CD4-positive, alpha-beta T cell treated with Interleukin-4 for 1 hour (primary cell): ENCODE measurements at regions not wholly inside any gene's neighbourhood (a gene's known extent, or its start where the extent isn't known, plus 50 kb on each side); places are given as distances from the start of the nearest gene placed in this dataset.
A peak's percentile ranks its signal among the peaks of the same experiment; 100 is the strongest.

Experiments
- DNase-seq, 2 donors: peaks; one replicate each; pipeline ENCODE4 v3.0.0-alpha.2; 2020 to 2022

- DNase-seq, result no peak
These were observed 157.1 kb downstream of the TLE1 start for GRCh38 chr9:81532251-81532650.

- DNase-seq, result no peak
These were observed 157.8 kb downstream of the TLE1 start for GRCh38 chr9:81531511-81531910.

- no peak for DNase-seq
These were observed 158.5 kb downstream of the TLE1 start for GRCh38 chr9:81530846-81531245.

GRCh38 chr9:81530310-81530810 is 159.0 kb downstream of the TLE1 start:
- DNase-seq, result no peak

DNA sequence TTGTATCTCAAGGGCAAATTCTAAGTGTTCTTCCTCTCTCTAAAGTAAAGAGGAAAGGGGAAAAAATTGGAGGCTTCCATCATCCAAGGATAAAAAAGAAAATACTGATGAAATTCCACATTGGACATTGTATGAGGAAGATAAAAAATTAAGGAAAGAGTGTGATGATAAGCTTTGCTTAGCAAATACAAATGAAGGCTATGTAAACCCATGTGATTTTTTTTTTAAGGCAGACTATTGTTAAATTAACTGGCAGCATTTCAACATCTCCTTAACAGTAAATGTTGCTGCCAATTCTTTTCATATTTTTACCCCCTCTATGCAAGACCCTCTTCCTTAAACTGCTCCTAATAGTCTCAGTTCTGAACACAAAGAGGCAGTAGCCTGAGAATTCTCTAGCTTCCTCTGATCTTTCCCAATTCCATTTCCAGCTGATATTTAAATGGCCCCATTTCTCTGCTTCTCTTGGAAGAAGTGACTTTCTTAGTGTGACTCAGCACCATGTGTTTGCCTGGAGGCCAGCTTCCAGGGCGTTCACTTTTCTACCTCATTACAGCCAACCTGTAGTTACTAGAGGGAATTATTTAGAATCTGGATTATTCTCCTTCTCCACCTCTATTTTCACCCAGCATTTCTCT is 159.7 kb downstream of the TLE1 start:
- no peak for DNase-seq

DNA sequence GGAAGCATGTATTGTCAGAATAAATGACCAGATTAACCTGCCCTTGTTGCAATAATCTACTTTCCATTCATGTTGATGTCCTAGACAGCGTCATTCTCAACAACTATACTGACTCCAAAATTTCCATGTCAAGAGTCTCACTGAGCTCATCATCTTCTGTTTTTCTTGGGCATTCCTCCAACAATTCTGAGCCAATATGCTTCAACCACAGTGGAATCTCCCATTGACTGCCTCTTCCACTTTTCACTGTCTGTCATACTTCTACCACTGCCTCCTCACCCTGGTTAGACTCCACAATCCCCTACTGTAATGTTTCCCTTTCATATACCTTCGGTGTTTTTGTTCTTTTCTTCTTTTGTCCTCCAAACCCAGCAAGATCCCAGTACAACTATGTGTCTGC is 162.8 kb downstream of the TLE1 start:
- no peak for DNase-seq

GRCh38 chr9:81522716-81523551 is 166.4 kb downstream of the TLE1 start:
- peak in 1 of 2 donors; percentile 10 for DNase-seq

DNA sequence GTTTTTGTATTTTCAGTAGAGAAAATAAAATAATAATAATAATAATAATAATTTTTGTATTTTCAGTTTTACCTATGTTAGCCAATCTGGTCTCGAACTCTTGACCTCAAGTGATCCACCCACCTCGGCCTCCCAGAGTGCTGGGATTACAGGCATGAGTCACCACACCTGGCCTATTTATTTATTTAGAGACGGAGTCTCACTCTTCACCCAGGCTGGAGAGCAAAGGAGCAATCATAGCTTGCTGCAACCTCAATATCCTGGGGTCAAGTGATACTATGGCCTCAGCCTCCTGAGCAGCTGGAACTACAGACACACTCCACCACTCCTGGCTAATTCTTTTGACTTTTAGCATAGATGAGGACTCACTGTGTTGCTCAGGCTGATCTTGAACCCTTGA is 167.5 kb downstream of the TLE1 start:
- DNase-seq, result no peak

- no peak for DNase-seq
These were observed 169.4 kb downstream of the TLE1 start for GRCh38 chr9:81519816-81520495.

GRCh38 chr9:81517954-81518353 is 171.4 kb downstream of the TLE1 start:
- no peak for DNase-seq

- DNase-seq, result no peak
These were observed 176.3 kb downstream of the TLE1 start for GRCh38 chr9:81513059-81513458.

DNA sequence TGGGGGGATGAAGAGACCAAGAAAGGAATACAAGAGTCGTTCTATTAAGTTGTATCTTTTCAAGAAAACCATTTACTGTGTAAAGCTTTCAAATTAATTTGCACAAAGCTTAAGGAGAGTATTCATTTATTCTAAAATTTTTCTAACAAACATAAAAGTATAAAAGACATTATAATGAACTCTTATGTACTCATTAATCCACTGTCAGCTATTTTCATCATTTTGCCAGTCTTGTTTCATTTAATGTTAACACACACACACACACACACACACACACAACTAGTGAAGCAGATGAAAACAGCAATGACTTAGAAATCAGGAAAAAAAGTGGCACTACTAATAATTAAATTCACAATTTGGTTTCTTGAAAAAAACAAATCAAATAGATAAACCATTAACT is 176.7 kb downstream of the TLE1 start:
- no peak for DNase-seq

DNA sequence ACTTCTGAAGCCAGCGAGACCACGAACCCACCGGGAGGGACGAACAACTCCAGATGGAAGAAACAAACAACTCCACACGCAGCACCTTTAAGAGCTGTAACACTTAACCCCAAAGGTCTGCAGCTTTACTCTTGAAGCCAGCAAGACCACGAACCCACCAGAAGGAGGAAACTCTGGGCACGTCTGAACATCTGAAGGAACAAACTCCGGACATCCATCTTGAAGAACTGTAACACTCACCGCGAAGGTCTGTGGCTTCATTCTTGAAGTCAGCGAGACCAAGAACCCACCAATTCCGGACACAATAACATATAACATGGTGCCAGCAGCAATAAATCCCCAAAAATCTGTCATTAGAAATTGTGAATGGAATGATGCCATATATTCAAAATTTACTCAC is 180.9 kb downstream of the TLE1 start:
- DNase-seq, result no peak

- no peak for DNase-seq
These were observed 182.1 kb downstream of the TLE1 start for GRCh38 chr9:81506941-81507864.

GRCh38 chr9:81499594-81499993 is 189.8 kb downstream of the TLE1 start:
- DNase-seq, result no peak

DNA sequence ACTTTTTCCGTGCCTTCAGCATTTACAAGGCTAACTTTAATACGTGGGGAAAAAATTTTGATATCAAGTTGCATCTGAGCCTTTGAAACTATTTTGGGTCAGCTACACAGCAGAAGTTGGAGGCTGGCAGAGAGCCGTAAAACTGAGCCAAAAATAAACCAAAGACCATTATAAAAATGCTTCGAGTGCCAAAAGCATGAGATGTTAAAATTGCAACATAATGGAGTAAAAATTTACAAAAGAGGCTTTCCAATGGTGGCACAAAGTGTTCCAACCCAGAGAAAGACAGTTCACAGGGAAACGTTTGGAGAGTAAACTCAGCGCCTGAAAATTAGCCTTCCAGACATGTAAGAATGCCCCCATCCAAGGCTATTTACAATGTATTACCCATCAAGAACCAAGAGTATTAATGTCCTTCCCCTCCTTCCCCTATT is 190.3 kb downstream of the TLE1 start:
- no peak for DNase-seq

DNA sequence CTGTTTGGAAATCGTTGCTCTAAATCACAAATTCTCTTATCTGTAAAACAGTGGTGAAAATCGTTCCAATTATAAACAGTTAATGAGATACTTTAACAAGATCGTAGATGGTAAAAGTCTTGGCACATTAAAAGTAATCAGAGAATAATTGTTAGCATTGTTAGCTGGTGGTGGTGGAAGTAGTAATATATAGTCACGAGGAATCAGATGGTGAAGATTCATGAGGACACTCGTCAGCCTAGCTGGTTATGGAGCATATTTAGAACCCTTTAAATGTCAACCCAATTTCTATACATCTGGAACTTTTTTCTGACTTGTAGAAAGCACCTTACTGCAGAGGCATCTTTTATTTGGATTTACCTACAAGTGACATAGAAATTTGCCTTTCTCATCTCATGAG is 190.8 kb downstream of the TLE1 start:
- DNase-seq, result no peak

DNA sequence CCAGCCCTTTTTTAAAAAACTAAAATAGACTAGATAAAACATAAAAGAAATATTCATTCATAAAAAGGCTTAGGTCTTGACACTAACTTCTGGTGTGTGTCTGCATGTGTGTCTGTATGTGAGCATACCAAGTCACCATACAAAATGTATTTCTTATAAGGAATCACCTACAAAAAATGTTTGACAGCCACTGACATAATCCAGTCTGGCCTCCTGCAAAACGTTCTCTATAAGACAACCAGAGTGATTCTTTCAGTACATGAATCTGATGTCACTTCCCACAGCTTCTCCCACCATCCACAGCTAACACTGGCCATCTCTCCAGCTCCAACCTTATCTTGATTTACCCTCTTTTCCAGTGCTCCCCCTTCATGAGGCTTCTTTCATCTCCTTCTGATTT is 192.3 kb downstream of the TLE1 start:
- DNase-seq, result no peak

GRCh38 chr9:81492710-81493447 is 196.5 kb downstream of the TLE1 start:
- no peak for DNase-seq

DNA sequence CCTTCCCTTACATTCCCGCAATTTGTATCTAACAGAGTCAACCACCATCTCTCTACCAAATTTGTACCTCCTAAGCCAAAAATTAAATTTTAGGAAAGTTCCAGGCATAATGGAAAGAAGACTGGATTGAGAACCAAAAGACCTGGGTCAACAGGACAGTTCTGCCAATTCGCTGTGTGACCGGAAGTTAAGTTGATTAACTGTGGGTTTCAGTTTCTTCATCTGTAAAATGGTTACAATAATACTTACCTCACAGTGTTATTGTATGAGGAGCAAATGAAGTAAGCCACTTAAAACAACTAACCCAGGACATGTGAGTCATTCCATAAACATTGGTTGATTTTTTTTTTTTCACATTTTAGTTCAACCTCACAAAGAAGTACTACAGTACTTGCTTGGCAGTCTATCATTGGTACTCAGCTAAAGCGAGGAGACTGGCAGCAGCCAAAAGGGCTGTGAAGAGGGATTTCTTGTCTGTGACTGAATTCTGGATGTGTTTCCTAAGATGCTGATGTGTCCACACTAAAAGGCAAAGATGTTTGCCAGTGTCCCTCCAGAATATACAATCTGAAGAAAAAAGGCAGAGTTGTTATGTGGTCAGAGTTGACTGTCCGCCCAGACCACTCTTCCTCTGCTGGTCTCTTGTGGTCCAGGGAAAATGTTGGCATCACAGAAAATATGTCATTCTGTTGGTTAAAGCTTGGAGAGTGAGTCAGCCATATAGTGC is 198.6 kb downstream of the TLE1 start:
- no peak for DNase-seq

GRCh38 chr9:81489046-81489445 is 200.3 kb downstream of the TLE1 start:
- DNase-seq, result no peak
